Stimulated activated naive CD8-positive, alpha-beta T cell treated with anti-CD3 and anti-CD28 coated beads, Interleukin-15, Interleukin-2, amounts not matched to agents 100 ng/mL and 50 ng/mL, for 24 hours (primary cell): ENCODE measurements at regions not wholly inside any gene's neighbourhood (a gene's known extent, or its start where the extent isn't known, plus 50 kb on each side); places are given as distances from the start of the nearest gene placed in this dataset.
"Not testable (repeated sequence)": the region's sequence is repeated elsewhere in the genome, so short reads cannot be mapped to it uniquely, and the experiment has no call there.

ENCODE experiments used
- H3K27ac Mint-ChIP-seq: one replicate; pipeline ENCODE4 v1.8.0; 2021; ENCODE audit warnings: mild to moderate bottlenecking, mixed read lengths
- H3K27me3 Mint-ChIP-seq: one replicate; pipeline ENCODE4 v1.8.0; 2021; ENCODE audit warnings: mixed read lengths
- H3K36me3 Mint-ChIP-seq: one replicate; pipeline ENCODE4 v1.8.0; 2021; ENCODE audit warnings: low read depth, mixed read lengths
- H3K4me1 Mint-ChIP-seq: one replicate; pipeline ENCODE4 v1.8.0; 2021; ENCODE audit warnings: low read depth, mixed read lengths
- H3K4me3 Mint-ChIP-seq: one replicate; pipeline ENCODE4 v1.8.0; 2021; ENCODE audit warnings: mild to moderate bottlenecking, mixed read lengths
- H3K9me3 Mint-ChIP-seq: one replicate; pipeline ENCODE4 v1.8.0; 2021; ENCODE audit warnings: mixed read lengths

- H3K4me1 Mint-ChIP-seq = peaks cover 23% of the 10 kb centered on the region
- H3K4me3 Mint-ChIP-seq = no peak overlapping the region
- no peaks in the 10 kb centered on the region for H3K27me3 Mint-ChIP-seq
- no peak overlapping the region for H3K27ac Mint-ChIP-seq
- H3K36me3 Mint-ChIP-seq = no peaks in the 10 kb centered on the region
- no peaks in the 10 kb centered on the region for H3K9me3 Mint-ChIP-seq
Observed at GRCh38 chr5:56763711-56764466, 51.5 kb upstream of the MAP3K1 start.

GRCh38 chr5:56763182-56763581 lies 52.2 kb upstream of the MAP3K1 start:
- Mint-ChIP-seq H3K4me1 (peaks cover 23% of the 10 kb centered on the region), H3K9me3 (no peaks in the 10 kb centered on the region), H3K27ac (no peak overlapping the region), H3K4me3 (no peak overlapping the region), H3K36me3 (no peaks in the 10 kb centered on the region), H3K27me3 (no peaks in the 10 kb centered on the region)

GRCh38 chr5:56761151-56761885 lies 54.0 kb upstream of the MAP3K1 start:
- H3K27ac Mint-ChIP-seq = no peak overlapping the region
- H3K4me3 Mint-ChIP-seq = no peak overlapping the region
- no peaks in the 10 kb centered on the region for H3K36me3 Mint-ChIP-seq
- peaks cover 20% of the 10 kb centered on the region for H3K4me1 Mint-ChIP-seq
- H3K27me3 Mint-ChIP-seq = no peaks in the 10 kb centered on the region
- H3K9me3 Mint-ChIP-seq = no peaks in the 10 kb centered on the region

GRCh38 chr5:56760723-56761122 lies 54.6 kb upstream of the MAP3K1 start:
- H3K4me1 Mint-ChIP-seq = peaks cover 20% of the 10 kb centered on the region
- no peak overlapping the region for H3K4me3 Mint-ChIP-seq
- H3K27ac Mint-ChIP-seq = no peak overlapping the region
- no peaks in the 10 kb centered on the region for H3K36me3 Mint-ChIP-seq
- H3K27me3 Mint-ChIP-seq = no peaks in the 10 kb centered on the region
- no peaks in the 10 kb centered on the region for H3K9me3 Mint-ChIP-seq

- Mint-ChIP-seq H3K27ac (no peak overlapping the region), H3K4me1 (peaks cover 20% of the 10 kb centered on the region), H3K36me3 (no peaks in the 10 kb centered on the region), H3K27me3 (no peaks in the 10 kb centered on the region), H3K4me3 (no peak overlapping the region), H3K9me3 (no peaks in the 10 kb centered on the region)
Observed at GRCh38 chr5:56759521-56760216, 55.7 kb upstream of the MAP3K1 start.

GRCh38 chr5:56757077-56757476 lies 58.3 kb upstream of the MAP3K1 start:
- H3K9me3 Mint-ChIP-seq = peaks cover 8% of the 10 kb centered on the region
- no peaks in the 10 kb centered on the region for H3K36me3 Mint-ChIP-seq
- H3K4me1 Mint-ChIP-seq = peaks cover 6% of the 10 kb centered on the region
- H3K27ac Mint-ChIP-seq = no peak overlapping the region
- H3K27me3 Mint-ChIP-seq = no peaks in the 10 kb centered on the region
- no peak overlapping the region for H3K4me3 Mint-ChIP-seq

- Mint-ChIP-seq H3K9me3 (peaks cover 8% of the 10 kb centered on the region), H3K36me3 (no peaks in the 10 kb centered on the region), H3K27ac (no peak overlapping the region), H3K4me1 (no peaks in the 10 kb centered on the region), H3K27me3 (no peaks in the 10 kb centered on the region), H3K4me3 (no peak overlapping the region)
Observed at GRCh38 chr5:56755036-56755555, 60.3 kb upstream of the MAP3K1 start.

- not testable (repeated sequence) for H3K9me3 Mint-ChIP-seq, H3K27me3 Mint-ChIP-seq, H3K36me3 Mint-ChIP-seq, H3K27ac Mint-ChIP-seq, H3K4me1 Mint-ChIP-seq, H3K4me3 Mint-ChIP-seq
Observed at GRCh38 chr5:56753588-56753987, 61.8 kb upstream of the MAP3K1 start.

GRCh38 chr5:56751572-56752313 lies 63.6 kb upstream of the MAP3K1 start:
- Mint-ChIP-seq H3K4me1 (no peaks in the 10 kb centered on the region), H3K4me3 (no peak overlapping the region), H3K36me3 (no peaks in the 10 kb centered on the region), H3K27ac (no peak overlapping the region), H3K27me3 (no peaks in the 10 kb centered on the region), H3K9me3 (peaks cover 11% of the 10 kb centered on the region)

GRCh38 chr5:56749842-56750241 lies 65.5 kb upstream of the MAP3K1 start:
- Mint-ChIP-seq H3K27ac (no peak overlapping the region), H3K4me3 (no peak overlapping the region), H3K27me3 (no peaks in the 10 kb centered on the region), H3K9me3 (peaks cover 11% of the 10 kb centered on the region), H3K36me3 (no peaks in the 10 kb centered on the region), H3K4me1 (peaks cover 10% of the 10 kb centered on the region)

- no peaks in the 10 kb centered on the region for H3K27me3 Mint-ChIP-seq
- H3K4me1 Mint-ChIP-seq = peaks cover 14% of the 10 kb centered on the region
Observed at GRCh38 chr5:56746553-56747339, 68.6 kb upstream of the MAP3K1 start.

GRCh38 chr5:56745864-56746263 lies 69.5 kb upstream of the MAP3K1 start:
- no peaks in the 10 kb centered on the region for H3K27me3 Mint-ChIP-seq
- H3K9me3 Mint-ChIP-seq = peaks cover 3% of the 10 kb centered on the region
- H3K36me3 Mint-ChIP-seq = no peaks in the 10 kb centered on the region
- H3K27ac Mint-ChIP-seq = no peak overlapping the region
- peaks cover 14% of the 10 kb centered on the region for H3K4me1 Mint-ChIP-seq
- H3K4me3 Mint-ChIP-seq = no peak overlapping the region

More at GRCh38 chr5:56746553-56747339, 68.6 kb upstream of the MAP3K1 start:
- no peak overlapping the region for H3K27ac Mint-ChIP-seq
- H3K4me3 Mint-ChIP-seq = no peak overlapping the region
- no peaks in the 10 kb centered on the region for H3K36me3 Mint-ChIP-seq
- peaks cover 3% of the 10 kb centered on the region for H3K9me3 Mint-ChIP-seq

GRCh38 chr5:56740868-56741267 lies 74.5 kb upstream of the MAP3K1 start:
- Mint-ChIP-seq H3K9me3 (peaks cover 5% of the 10 kb centered on the region), H3K4me3 (no peak overlapping the region), H3K4me1 (peaks cover 32% of the 10 kb centered on the region), H3K27me3 (no peaks in the 10 kb centered on the region), H3K36me3 (no peaks in the 10 kb centered on the region), H3K27ac (no peak overlapping the region)

GRCh38 chr5:56739990-56740389 lies 75.4 kb upstream of the MAP3K1 start:
- H3K27me3 Mint-ChIP-seq = no peaks in the 10 kb centered on the region
- H3K4me1 Mint-ChIP-seq = peaks cover 37% of the 10 kb centered on the region
- no peak overlapping the region for H3K27ac Mint-ChIP-seq
- no peak overlapping the region for H3K4me3 Mint-ChIP-seq
- H3K36me3 Mint-ChIP-seq = no peaks in the 10 kb centered on the region
- peaks cover 5% of the 10 kb centered on the region for H3K9me3 Mint-ChIP-seq
